Epithelial cell of proximal tubule (primary cell): ENCODE measurements at regions not wholly inside any gene's neighbourhood (a gene's known extent, or its start where the extent isn't known, plus 50 kb on each side); places are given as distances from the start of the nearest gene placed in this dataset.

ENCODE experiments used
- DNase-seq: peaks from one replicate; pipeline ENCODE4 v3.0.0-alpha.2; 2011; ENCODE audit warnings: low read depth
- H3K4me3 ChIP-seq: 2 replicates; pipeline ENCODE4 v1.5.1; 2011; ENCODE audit warnings: low read depth, mild to moderate bottlenecking, low read length
- CTCF ChIP-seq: conservative IDR thresholded peaks from 2 replicates; pipeline ENCODE4 v1.5.1; 2012; ENCODE audit warnings: low read depth, mild to moderate bottlenecking, low read length

- no peak for TF ChIP-seq CTCF
- no peak overlapping the region for H3K4me3 ChIP-seq
- no peak for DNase-seq
Observed at GRCh38 chr2:16279201-16279570, 338.8 kb downstream of the MYCN start.

- no peak for DNase-seq
- H3K4me3 ChIP-seq, result no peak overlapping the region
- TF ChIP-seq CTCF, result no peak
Observed at GRCh38 chr2:16278421-16279200, 338.3 kb downstream of the MYCN start.

GRCh38 chr2:16277117-16277516 is 336.8 kb downstream of the MYCN start:
- TF ChIP-seq CTCF, result no peak
- no peak for DNase-seq
- no peak overlapping the region for H3K4me3 ChIP-seq

- H3K4me3 ChIP-seq, result no peak overlapping the region
- no peak for DNase-seq
- no peak for TF ChIP-seq CTCF
Observed at GRCh38 chr2:16275661-16276060, 335.3 kb downstream of the MYCN start.

GRCh38 chr2:16275131-16275530 is 334.8 kb downstream of the MYCN start:
- no peak for DNase-seq
- no peak overlapping the region for H3K4me3 ChIP-seq
- no peak for TF ChIP-seq CTCF

GRCh38 chr2:16273111-16273510 is 332.8 kb downstream of the MYCN start:
- DNase-seq, result no peak
- H3K4me3 ChIP-seq, result no peak overlapping the region
- no peak for TF ChIP-seq CTCF
